Neural progenitor cell (in vitro differentiated cells): ENCODE measurements at regions not wholly inside any gene's neighbourhood (a gene's known extent, or its start where the extent isn't known, plus 50 kb on each side); places are given as distances from the start of the nearest gene placed in this dataset.

Experiments used
- CTCF ChIP-seq: fragments of 200-600 bp; sonication (generic); IDR thresholded peaks from 2 replicates; pipeline ENCODE4 v1.5.1; 2017; ENCODE audit warnings: antibody characterized with exemption, mild to moderate bottlenecking
- EZH2 ChIP-seq: fragments of 200-600 bp; sonication (generic); IDR thresholded peaks from 2 replicates; pipeline ENCODE4 v1.6.1; 2017; ENCODE audit warnings: antibody characterized with exemption, mild to moderate bottlenecking, moderate library complexity
- EZH2phosphoT487 ChIP-seq: fragments of 200-600 bp; sonication (generic); IDR thresholded peaks from 2 replicates; pipeline ENCODE4 v1.6.1; 2017; ENCODE audit warnings: antibody characterized with exemption

GRCh38 chr13:104553186-104553585 is 1487.0 kb upstream of the SLC10A2 start:
- TF ChIP-seq CTCF (no peak), EZH2 (no peak), EZH2phosphoT487 (no peak)
